C4-2B (cell line): ENCODE measurements at regions not wholly inside any gene's neighbourhood (a gene's known extent, or its start where the extent isn't known, plus 50 kb on each side); places are given as distances from the start of the nearest gene placed in this dataset.

Source experiments
- ZFX ChIP-seq: fragments of 450-650 bp; IDR thresholded peaks from 2 replicates; pipeline ENCODE4 v1.6.1; 2017
- TF ChIP-seq, protein P1 (sequence below): fragments of 450-650 bp; conservative IDR thresholded peaks from 2 replicates; pipeline ENCODE4 v1.5.1; 2017; ENCODE audit warnings: mild to moderate bottlenecking

- TF ChIP-seq, protein P1, sequence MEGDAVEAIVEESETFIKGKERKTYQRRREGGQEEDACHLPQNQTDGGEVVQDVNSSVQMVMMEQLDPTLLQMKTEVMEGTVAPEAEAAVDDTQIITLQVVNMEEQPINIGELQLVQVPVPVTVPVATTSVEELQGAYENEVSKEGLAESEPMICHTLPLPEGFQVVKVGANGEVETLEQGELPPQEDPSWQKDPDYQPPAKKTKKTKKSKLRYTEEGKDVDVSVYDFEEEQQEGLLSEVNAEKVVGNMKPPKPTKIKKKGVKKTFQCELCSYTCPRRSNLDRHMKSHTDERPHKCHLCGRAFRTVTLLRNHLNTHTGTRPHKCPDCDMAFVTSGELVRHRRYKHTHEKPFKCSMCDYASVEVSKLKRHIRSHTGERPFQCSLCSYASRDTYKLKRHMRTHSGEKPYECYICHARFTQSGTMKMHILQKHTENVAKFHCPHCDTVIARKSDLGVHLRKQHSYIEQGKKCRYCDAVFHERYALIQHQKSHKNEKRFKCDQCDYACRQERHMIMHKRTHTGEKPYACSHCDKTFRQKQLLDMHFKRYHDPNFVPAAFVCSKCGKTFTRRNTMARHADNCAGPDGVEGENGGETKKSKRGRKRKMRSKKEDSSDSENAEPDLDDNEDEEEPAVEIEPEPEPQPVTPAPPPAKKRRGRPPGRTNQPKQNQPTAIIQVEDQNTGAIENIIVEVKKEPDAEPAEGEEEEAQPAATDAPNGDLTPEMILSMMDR: no peak
- TF ChIP-seq ZFX: no peak
Measured at GRCh38 chr20:22799687-22800086, 215.3 kb upstream of the FOXA2 start.
